CD14-positive monocyte (primary cell): ENCODE measurements at regions not wholly inside any gene's neighbourhood (a gene's known extent, or its start where the extent isn't known, plus 50 kb on each side); places are given as distances from the start of the nearest gene placed in this dataset.

Source experiments
- DNase-seq, 3 donors: peaks; one replicate each; pipeline ENCODE4 v3.0.0-alpha.2; 2011 to 2022
- H2AFZ ChIP-seq: 2 replicates; pipeline ENCODE4 v1.6.0; 2012; ENCODE audit warnings: mild to moderate bottlenecking, low read depth, low read length, inconsistent platforms; ENCODE audit not compliant: insufficient read depth, poor library complexity, severe bottlenecking
- H3K27ac ChIP-seq, 2 donors: 1 replicate in 1 of 2; 2 replicates in 1 of 2; pipeline ENCODE4 v1.5.1; 2012 to 2013; ENCODE audit warnings: low read length in 2 of 2, control low read depth in 1 of 2, inconsistent platforms in 1 of 2, low read depth in 1 of 2, mild to moderate bottlenecking in 1 of 2
- H3K27me3 ChIP-seq, 2 donors: one replicate each; pipeline versions ENCODE4 v1.6.0 to v1.6.1; 2011 to 2013; ENCODE audit warnings: low read length in 2 of 2; ENCODE audit not compliant: control insufficient read depth in 2 of 2, insufficient read depth in 2 of 2
- H3K36me3 ChIP-seq, 2 donors: replicated peaks in 1 of 2; 1 replicate in 1 of 2; 2 replicates in 1 of 2; pipeline versions ENCODE4 v1.5.1 to v1.6.1; 2012 to 2013; ENCODE audit warnings: low read length in 2 of 2, control low read depth in 1 of 2, inconsistent platforms in 1 of 2, mild to moderate bottlenecking in 1 of 2; ENCODE audit not compliant: insufficient read depth in 2 of 2, control insufficient read depth in 1 of 2
- H3K4me1 ChIP-seq, 2 donors: 1 replicate in 1 of 2; 2 replicates in 1 of 2; pipeline versions ENCODE4 v1.5.1 to v1.6.1; 2012 to 2013; ENCODE audit warnings: low read length in 2 of 2, control low read depth in 1 of 2, inconsistent platforms in 1 of 2, mild to moderate bottlenecking in 1 of 2, moderate library complexity in 1 of 2; ENCODE audit not compliant: insufficient read depth in 2 of 2, control insufficient read depth in 1 of 2
- H3K4me2 ChIP-seq: replicated peaks from 2 replicates; pipeline ENCODE3; 2012; ENCODE audit warnings: low read length, moderate library complexity, mild to moderate bottlenecking; ENCODE audit not compliant: poor library complexity, severe bottlenecking; ENCODE audit errors: extremely low read depth
- H3K4me3 ChIP-seq, 3 experiments: fragments of 200-600 bp in 1 of 3; sonication (generic) in 1 of 3; replicated peaks in 1 of 3; 1 replicate in 2 of 3; 2 replicates in 1 of 3; pipeline ENCODE4 v1.5.1; 2011 to 2013; ENCODE audit warnings: low read length in 3 of 3, mild to moderate bottlenecking in 3 of 3, control low read depth in 2 of 3, low read depth in 2 of 3, inconsistent platforms in 1 of 3, moderate library complexity in 1 of 3
- H3K79me2 ChIP-seq: 2 replicates; pipeline ENCODE4 v1.6.0; 2012; ENCODE audit warnings: mild to moderate bottlenecking, control low read depth, inconsistent platforms, low read length, moderate library complexity; ENCODE audit not compliant: insufficient read depth
- H3K9ac ChIP-seq: 2 replicates; pipeline ENCODE4 v1.6.0; 2017; ENCODE audit warnings: low read length, mild to moderate bottlenecking; ENCODE audit not compliant: insufficient read depth, poor library complexity, severe bottlenecking
- H3K9me3 ChIP-seq, 2 donors: replicated peaks in 1 of 2; 1 replicate in 1 of 2; 2 replicates in 1 of 2; pipeline versions ENCODE4 v1.5.1 to v1.6.1; 2012 to 2013; ENCODE audit warnings: low read length in 2 of 2, control low read depth in 1 of 2; ENCODE audit not compliant: control insufficient read depth in 1 of 2, insufficient read depth in 1 of 2
- H4K20me1 ChIP-seq: 2 replicates; pipeline ENCODE4 v1.6.0; 2012; ENCODE audit warnings: mild to moderate bottlenecking, low read length, control low read depth, moderate library complexity; ENCODE audit not compliant: insufficient read depth
- H3K27ac Mint-ChIP-seq, 7 donors: one replicate each; pipeline ENCODE4 v1.8.0; 2020; ENCODE audit warnings: mild to moderate bottlenecking in 7 of 7, mixed read lengths in 7 of 7, moderate library complexity in 6 of 7, inconsistent platforms in 2 of 7
- H3K27me3 Mint-ChIP-seq, 3 donors: one replicate each; pipeline ENCODE4 v1.8.0; 2021 to 2022; ENCODE audit warnings: low read depth in 3 of 3, mild to moderate bottlenecking in 3 of 3, mixed read lengths in 3 of 3, moderate library complexity in 3 of 3, inconsistent platforms in 1 of 3
- H3K36me3 Mint-ChIP-seq, 2 donors: one replicate each; pipeline ENCODE4 v1.8.0; 2020; ENCODE audit warnings: mixed read lengths in 2 of 2, inconsistent platforms in 1 of 2, mild to moderate bottlenecking in 1 of 2
- H3K4me1 Mint-ChIP-seq: one replicate; pipeline ENCODE4 v1.8.0; 2020; ENCODE audit warnings: mild to moderate bottlenecking, mixed read lengths
- H3K4me3 Mint-ChIP-seq, 2 donors: one replicate each; pipeline ENCODE4 v1.8.0; 2020; ENCODE audit warnings: mild to moderate bottlenecking in 2 of 2, mixed read lengths in 2 of 2, moderate library complexity in 1 of 2
- H3K9me3 Mint-ChIP-seq, 7 donors: one replicate each; pipeline ENCODE4 v1.8.0; 2020 to 2022; ENCODE audit warnings: mixed read lengths in 7 of 7, mild to moderate bottlenecking in 6 of 7, moderate library complexity in 6 of 7, inconsistent platforms in 2 of 7
- WGBS: methylation state at CpG from one replicate; pipeline ENCODE4 v1.1.5; 2013; ENCODE audit warnings: missing lambda C conversion rate; ENCODE audit not compliant: insufficient coverage; 5-methylcytosine and 5-hydroxymethylcytosine counted together
- intact Hi-C, 2 donors: fragments of 100-400 bp; cut with micrococcal nuclease; formaldehyde crosslinking; loops; one replicate each; pipeline versions ENCODE4 v1.15.0 to v1.15.1; 2023
- TF ChIP-seq, protein P1 (sequence below): fragments of 200-600 bp; IDR thresholded peaks from one replicate; pipeline ENCODE4 v1.8.0; 2022; ENCODE audit warnings: antibody characterized with exemption, mild to moderate bottlenecking

DNA sequence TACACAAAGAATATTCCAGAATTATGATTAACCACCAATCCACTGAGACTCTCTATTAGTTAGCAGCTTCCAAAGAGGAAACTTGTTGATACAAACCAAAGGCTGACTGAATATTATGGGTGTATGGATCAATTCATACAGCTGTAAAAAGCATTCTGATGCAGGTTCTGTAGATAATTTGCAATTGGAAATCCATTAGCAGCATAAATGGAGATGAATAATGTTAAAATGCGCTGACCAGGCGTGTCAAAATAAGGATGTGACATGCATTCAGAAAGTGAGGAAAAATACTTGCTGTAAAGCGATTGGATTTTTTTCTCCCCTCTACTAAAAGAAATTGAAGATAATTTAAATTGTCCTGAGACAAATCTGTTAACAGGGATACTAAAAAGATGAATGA, 169.0 kb upstream of the DDX18 start:
- no CpG with 5 or more reads among the region's 3 CpGs for WGBS
- Histone ChIP-seq H2AFZ (no peak overlapping the region), H3K9ac (no peak overlapping the region), H3K4me1 (no peaks in the 10 kb centered on the region), H4K20me1 (no peaks in the 10 kb centered on the region), H3K9me3 (peaks cover 0 to 3% of the 10 kb centered on the region in 2 donors), H3K4me3 (no peak overlapping the region), H3K36me3 (no peaks in the 10 kb centered on the region), H3K4me2 (no peak overlapping the region), H3K27ac (no peak overlapping the region), H3K27me3 (no peaks in the 10 kb centered on the region), H3K79me2 (no peaks in the 10 kb centered on the region)
- TF ChIP-seq, protein P1, sequence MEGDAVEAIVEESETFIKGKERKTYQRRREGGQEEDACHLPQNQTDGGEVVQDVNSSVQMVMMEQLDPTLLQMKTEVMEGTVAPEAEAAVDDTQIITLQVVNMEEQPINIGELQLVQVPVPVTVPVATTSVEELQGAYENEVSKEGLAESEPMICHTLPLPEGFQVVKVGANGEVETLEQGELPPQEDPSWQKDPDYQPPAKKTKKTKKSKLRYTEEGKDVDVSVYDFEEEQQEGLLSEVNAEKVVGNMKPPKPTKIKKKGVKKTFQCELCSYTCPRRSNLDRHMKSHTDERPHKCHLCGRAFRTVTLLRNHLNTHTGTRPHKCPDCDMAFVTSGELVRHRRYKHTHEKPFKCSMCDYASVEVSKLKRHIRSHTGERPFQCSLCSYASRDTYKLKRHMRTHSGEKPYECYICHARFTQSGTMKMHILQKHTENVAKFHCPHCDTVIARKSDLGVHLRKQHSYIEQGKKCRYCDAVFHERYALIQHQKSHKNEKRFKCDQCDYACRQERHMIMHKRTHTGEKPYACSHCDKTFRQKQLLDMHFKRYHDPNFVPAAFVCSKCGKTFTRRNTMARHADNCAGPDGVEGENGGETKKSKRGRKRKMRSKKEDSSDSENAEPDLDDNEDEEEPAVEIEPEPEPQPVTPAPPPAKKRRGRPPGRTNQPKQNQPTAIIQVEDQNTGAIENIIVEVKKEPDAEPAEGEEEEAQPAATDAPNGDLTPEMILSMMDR = no peak
- H3K36me3 Mint-ChIP-seq = no peaks in the 10 kb centered on the region
- intact Hi-C loops = no loop called here
- H3K9me3 Mint-ChIP-seq = peaks cover 0 to 8% (median 0%) of the 10 kb centered on the region in 7 donors
- H3K27ac Mint-ChIP-seq = no peak overlapping the region
- H3K4me1 Mint-ChIP-seq = no peaks in the 10 kb centered on the region
- H3K27me3 Mint-ChIP-seq = peaks cover 0 to 1% (median 1%) of the 10 kb centered on the region in 3 donors
- no peak overlapping the region for H3K4me3 Mint-ChIP-seq
- DNase-seq = no peak

- intact Hi-C loops = no loop called here
- H3K27ac ChIP-seq = no peak overlapping the region
- H3K27ac Mint-ChIP-seq = no peak overlapping the region
- no peak overlapping the region for H3K4me3 ChIP-seq
- WGBS = no CpG with 5 or more reads among the region's 1 CpG
- no peaks in the 10 kb centered on the region for H3K4me1 Mint-ChIP-seq
- no peaks in the 10 kb centered on the region for H3K36me3 Mint-ChIP-seq
- H3K4me1 ChIP-seq = no peaks in the 10 kb centered on the region
- H3K4me2 ChIP-seq = no peak overlapping the region
- H3K27me3 Mint-ChIP-seq = peaks cover 0 to 1% (median 1%) of the 10 kb centered on the region in 3 donors
- no peak overlapping the region for H3K9ac ChIP-seq
- H3K79me2 ChIP-seq = no peaks in the 10 kb centered on the region
- H2AFZ ChIP-seq = no peak overlapping the region
- DNase-seq = no peak
- H3K4me3 Mint-ChIP-seq = no peak overlapping the region
- H3K9me3 Mint-ChIP-seq = peaks cover 0 to 5% (median 0%) of the 10 kb centered on the region in 7 donors
- peaks cover 0 to 3% of the 10 kb centered on the region in 2 donors for H3K9me3 ChIP-seq
- no peaks in the 10 kb centered on the region for H3K27me3 ChIP-seq
- no peaks in the 10 kb centered on the region for H3K36me3 ChIP-seq
- no peaks in the 10 kb centered on the region for H4K20me1 ChIP-seq
- TF ChIP-seq, protein P1 = no peak
Measured at GRCh38 chr2:117646099-117646498, 168.4 kb upstream of the DDX18 start.
